ENCODE measurements at regions not wholly inside any gene's neighbourhood (a gene's known extent, or its start where the extent isn't known, plus 50 kb on each side); places are given as distances from the start of the nearest gene placed in this dataset.
A peak's percentile ranks its signal among the peaks of the same experiment; 100 is the strongest.

- H3K4ac ChIP-seq (ENCODE audit: low read depth, low read length) = no peak overlapping the region
- WGBS (ENCODE audit: extremely low coverage, insufficient coverage, insufficient read length) = no CpG with 5 or more reads among the region's 1 CpG
- no peaks in the 10 kb centered on the region for H3K4me1 ChIP-seq (ENCODE audit: control insufficient read depth in 1 of 2, insufficient read depth in 2 of 2, low read length in 2 of 2)
- no peak overlapping the region for H4K91ac ChIP-seq (ENCODE audit: low read depth, low read length)
- no peak overlapping the region for H3K4me2 ChIP-seq (ENCODE audit: low read length)
- H3K27me3 ChIP-seq (ENCODE audit: insufficient read depth, low read length) = no peaks in the 10 kb centered on the region
- H2BK12ac ChIP-seq (ENCODE audit: low read length) = no peak overlapping the region
- H3K27ac ChIP-seq (ENCODE audit: low read depth, low read length) = no peak overlapping the region
- H3K18ac ChIP-seq (ENCODE audit: low read length) = no peak overlapping the region
- H3K23ac ChIP-seq (ENCODE audit: low read length) = no peak overlapping the region
- no peak overlapping the region for H3K9ac ChIP-seq (ENCODE audit: low read length)
- no peak overlapping the region for H2AFZ ChIP-seq (ENCODE audit: insufficient read depth, low read length, poor library complexity)
- H3K79me2 ChIP-seq (ENCODE audit: control insufficient read depth, insufficient read depth, low read length, poor library complexity) = no peaks in the 10 kb centered on the region
- no peak for DNase-seq
- no peak overlapping the region for H3K14ac ChIP-seq (ENCODE audit: low read length)
- no peak overlapping the region for H2BK120ac ChIP-seq (ENCODE audit: insufficient read depth, low read length, poor library complexity)
- no peak overlapping the region for H4K8ac ChIP-seq (ENCODE audit: low read depth, low read length)
- H3K9me3 ChIP-seq (ENCODE audit: insufficient read depth, low read depth, low read length) = no peaks in the 10 kb centered on the region
- no peak overlapping the region for H2BK5ac ChIP-seq (ENCODE audit: low read depth, low read length, poor library complexity)
- H3K79me1 ChIP-seq (ENCODE audit: low read length) = no peaks in the 10 kb centered on the region
- no peak overlapping the region for H3K4me3 ChIP-seq (ENCODE audit: low read depth, low read length)
- H2AK5ac ChIP-seq (ENCODE audit: low read length) = no peak overlapping the region
- no peaks in the 10 kb centered on the region for H3K36me3 ChIP-seq (ENCODE audit: control insufficient read depth in 1 of 2, insufficient read depth in 2 of 2, low read length in 2 of 2)
- no peak overlapping the region for H4K12ac ChIP-seq (ENCODE audit: low read depth, low read length)
These were observed 405.5 kb downstream of the TMEM114 start for GRCh38 chr16:8184854-8185253.

- Histone ChIP-seq H4K8ac (ENCODE audit: low read depth, low read length) (no peak overlapping the region), H3K4me1 (ENCODE audit: control insufficient read depth in 1 of 2, insufficient read depth in 2 of 2, low read length in 2 of 2) (no peaks in the 10 kb centered on the region), H3K9ac (ENCODE audit: low read length) (no peak overlapping the region), H2BK120ac (ENCODE audit: insufficient read depth, low read length, poor library complexity) (no peak overlapping the region), H3K79me1 (ENCODE audit: low read length) (no peaks in the 10 kb centered on the region), H2BK5ac (ENCODE audit: low read depth, low read length, poor library complexity) (no peak overlapping the region), H4K91ac (ENCODE audit: low read depth, low read length) (no peak overlapping the region), H4K12ac (ENCODE audit: low read depth, low read length) (no peak overlapping the region), H3K4me3 (ENCODE audit: low read depth, low read length) (no peak overlapping the region), H3K27ac (ENCODE audit: low read depth, low read length) (no peak overlapping the region), H3K36me3 (ENCODE audit: control insufficient read depth in 1 of 2, insufficient read depth in 2 of 2, low read length in 2 of 2) (no peaks in the 10 kb centered on the region), H2AK5ac (ENCODE audit: low read length) (no peak overlapping the region), H3K23ac (ENCODE audit: low read length) (peak overlapping the region; percentile 59), H3K4ac (ENCODE audit: low read depth, low read length) (no peak overlapping the region), H3K9me3 (ENCODE audit: insufficient read depth, low read depth, low read length) (no peaks in the 10 kb centered on the region), H2AFZ (ENCODE audit: insufficient read depth, low read length, poor library complexity) (no peak overlapping the region), H3K18ac (ENCODE audit: low read length) (no peak overlapping the region), H3K14ac (ENCODE audit: low read length) (no peak overlapping the region), H3K4me2 (ENCODE audit: low read length) (no peak overlapping the region), H2BK12ac (ENCODE audit: low read length) (no peak overlapping the region), H3K27me3 (ENCODE audit: insufficient read depth, low read length) (no peaks in the 10 kb centered on the region), H3K79me2 (ENCODE audit: control insufficient read depth, insufficient read depth, low read length, poor library complexity) (no peaks in the 10 kb centered on the region)
- DNase-seq = no peak
- WGBS (ENCODE audit: extremely low coverage, insufficient coverage, insufficient read length) = no CpG with 5 or more reads among the region's 11 CpGs
These were observed 406.9 kb downstream of the TMEM114 start for GRCh38 chr16:8183176-8184099.

- no peak overlapping the region for H3K14ac ChIP-seq (ENCODE audit: low read length)
- no peak overlapping the region for H3K9ac ChIP-seq (ENCODE audit: low read length)
- no peak overlapping the region for H3K18ac ChIP-seq (ENCODE audit: low read length)
- no peak overlapping the region for H3K23ac ChIP-seq (ENCODE audit: low read length)
- H3K79me2 ChIP-seq (ENCODE audit: control insufficient read depth, insufficient read depth, low read length, poor library complexity) = no peaks in the 10 kb centered on the region
- H4K91ac ChIP-seq (ENCODE audit: low read depth, low read length) = no peak overlapping the region
- no peak overlapping the region for H2BK120ac ChIP-seq (ENCODE audit: insufficient read depth, low read length, poor library complexity)
- H2BK12ac ChIP-seq (ENCODE audit: low read length) = no peak overlapping the region
- no peak overlapping the region for H2BK5ac ChIP-seq (ENCODE audit: low read depth, low read length, poor library complexity)
- H3K27me3 ChIP-seq (ENCODE audit: insufficient read depth, low read length) = no peaks in the 10 kb centered on the region
- no peak for DNase-seq
- no peaks in the 10 kb centered on the region for H3K4me1 ChIP-seq (ENCODE audit: control insufficient read depth in 1 of 2, insufficient read depth in 2 of 2, low read length in 2 of 2)
- no CpG with 5 or more reads among the region's 7 CpGs for WGBS (ENCODE audit: extremely low coverage, insufficient coverage, insufficient read length)
- no peak overlapping the region for H3K4me3 ChIP-seq (ENCODE audit: low read depth, low read length)
- no peaks in the 10 kb centered on the region for H3K36me3 ChIP-seq (ENCODE audit: control insufficient read depth in 1 of 2, insufficient read depth in 2 of 2, low read length in 2 of 2)
- H3K79me1 ChIP-seq (ENCODE audit: low read length) = no peaks in the 10 kb centered on the region
- no peak overlapping the region for H2AK5ac ChIP-seq (ENCODE audit: low read length)
- H4K12ac ChIP-seq (ENCODE audit: low read depth, low read length) = no peak overlapping the region
- H3K9me3 ChIP-seq (ENCODE audit: insufficient read depth, low read depth, low read length) = no peaks in the 10 kb centered on the region
- no peak overlapping the region for H3K4ac ChIP-seq (ENCODE audit: low read depth, low read length)
- H3K4me2 ChIP-seq (ENCODE audit: low read length) = no peak overlapping the region
- H4K8ac ChIP-seq (ENCODE audit: low read depth, low read length) = no peak overlapping the region
- H3K27ac ChIP-seq (ENCODE audit: low read depth, low read length) = no peak overlapping the region
- no peak overlapping the region for H2AFZ ChIP-seq (ENCODE audit: insufficient read depth, low read length, poor library complexity)
These were observed 407.6 kb downstream of the TMEM114 start for GRCh38 chr16:8182761-8183160.

GRCh38 chr16:8179615-8180014 is 410.7 kb downstream of the TMEM114 start:
- Histone ChIP-seq H3K14ac (ENCODE audit: low read length) (no peak overlapping the region), H3K18ac (ENCODE audit: low read length) (no peak overlapping the region), H3K4ac (ENCODE audit: low read depth, low read length) (no peak overlapping the region), H2AFZ (ENCODE audit: insufficient read depth, low read length, poor library complexity) (no peak overlapping the region), H4K91ac (ENCODE audit: low read depth, low read length) (no peak overlapping the region), H3K27me3 (ENCODE audit: insufficient read depth, low read length) (no peaks in the 10 kb centered on the region), H4K8ac (ENCODE audit: low read depth, low read length) (no peak overlapping the region), H2AK5ac (ENCODE audit: low read length) (no peak overlapping the region), H3K36me3 (ENCODE audit: control insufficient read depth in 1 of 2, insufficient read depth in 2 of 2, low read length in 2 of 2) (no peaks in the 10 kb centered on the region), H3K4me3 (ENCODE audit: low read depth, low read length) (no peak overlapping the region), H2BK120ac (ENCODE audit: insufficient read depth, low read length, poor library complexity) (no peak overlapping the region), H3K9me3 (ENCODE audit: insufficient read depth, low read depth, low read length) (no peaks in the 10 kb centered on the region), H4K12ac (ENCODE audit: low read depth, low read length) (no peak overlapping the region), H3K79me2 (ENCODE audit: control insufficient read depth, insufficient read depth, low read length, poor library complexity) (no peaks in the 10 kb centered on the region), H3K4me2 (ENCODE audit: low read length) (no peak overlapping the region), H2BK5ac (ENCODE audit: low read depth, low read length, poor library complexity) (no peak overlapping the region), H3K27ac (ENCODE audit: low read depth, low read length) (no peak overlapping the region), H2BK12ac (ENCODE audit: low read length) (no peak overlapping the region), H3K9ac (ENCODE audit: low read length) (no peak overlapping the region), H3K23ac (ENCODE audit: low read length) (no peak overlapping the region), H3K79me1 (ENCODE audit: low read length) (no peaks in the 10 kb centered on the region), H3K4me1 (ENCODE audit: control insufficient read depth in 1 of 2, insufficient read depth in 2 of 2, low read length in 2 of 2) (no peaks in the 10 kb centered on the region)
- no peak for DNase-seq
- no CpG with 5 or more reads among the region's 5 CpGs for WGBS (ENCODE audit: extremely low coverage, insufficient coverage, insufficient read length)

Measured in trophoblast cell (in vitro differentiated cells and primary cell).